PC-9 (cell line): ENCODE measurements at regions not wholly inside any gene's neighbourhood (a gene's known extent, or its start where the extent isn't known, plus 50 kb on each side); places are given as distances from the start of the nearest gene placed in this dataset.

Experiments used
- BruUV-seq: library from RNA; stranded (reverse); fragments of 400-500 nt; replicated peaks from 2 replicates; lab custom pipeline; 2021; lab: Mats Ljungman, UMichigan
- CTCF ChIA-PET: fragments of 300-600 bp; sonication (Branson Sonifier 250); formaldehyde crosslinking; loops from one replicate; lab custom pipeline; 2022; ENCODE audit warnings: antibody characterized with exemption; lab: Charles Lee
- POLR2A ChIA-PET: fragments of 300-600 bp; sonication (Branson Sonifier 250); formaldehyde crosslinking; loops from one replicate; lab custom pipeline; 2022; ENCODE audit warnings: antibody characterized with exemption; ENCODE audit not compliant: unreplicated experiment; lab: Charles Lee
- DNase-seq, 2 experiments: peaks; one replicate each; pipeline versions ENCODE4 v3.0.0 to v3.0.0-alpha.2; 2015 to 2022; ENCODE audit warnings: mixed read lengths in 1 of 2
- H2AFZ ChIP-seq: fragments of 200-600 bp; sonication (generic); 2 replicates; pipeline ENCODE4 v1.8.1; 2017; ENCODE audit warnings: antibody characterized with exemption
- H3F3A ChIP-seq: fragments of 200-600 bp; sonication (generic); 2 replicates; pipeline ENCODE4 v1.8.1; 2017; ENCODE audit warnings: antibody characterized with exemption, mild to moderate bottlenecking, low read depth; ENCODE audit not compliant: insufficient read depth
- H3K27ac ChIP-seq: fragments of 200-600 bp; sonication (generic); 2 replicates; pipeline ENCODE4 v1.6.1; 2016; ENCODE audit warnings: mixed run types
- H3K27me3 ChIP-seq: fragments of 200-600 bp; sonication (generic); 2 replicates; pipeline ENCODE4 v1.6.1; 2016; ENCODE audit warnings: low read depth, mixed run types; ENCODE audit not compliant: insufficient read depth
- H3K36me3 ChIP-seq: fragments of 200-600 bp; sonication (generic); 2 replicates; pipeline ENCODE4 v1.6.1; 2016; ENCODE audit warnings: low read depth, mixed run types
- H3K4me1 ChIP-seq: fragments of 200-600 bp; sonication (generic); replicated peaks from 2 replicates; pipeline ENCODE4 v1.6.1; 2016; ENCODE audit warnings: mixed run types; ENCODE audit not compliant: insufficient read depth
- H3K4me2 ChIP-seq: fragments of 200-600 bp; sonication (generic); 2 replicates; pipeline ENCODE4 v1.6.1; 2017; ENCODE audit warnings: mixed run types
- H3K4me3 ChIP-seq: fragments of 200-600 bp; sonication (generic); 2 replicates; pipeline ENCODE4 v1.6.1; 2016; ENCODE audit warnings: mixed run types
- H3K79me2 ChIP-seq: fragments of 200-600 bp; sonication (generic); 2 replicates; pipeline ENCODE4 v1.6.1; 2017; ENCODE audit warnings: low read depth, mixed run types
- H3K9me2 ChIP-seq: fragments of 200-600 bp; sonication (generic); 2 replicates; pipeline ENCODE4 v1.8.1; 2017; ENCODE audit warnings: mild to moderate bottlenecking; ENCODE audit not compliant: insufficient read depth
- H3K9me3 ChIP-seq: fragments of 200-600 bp; sonication (generic); 2 replicates; pipeline ENCODE4 v1.8.1; 2016; ENCODE audit warnings: low read depth; ENCODE audit not compliant: insufficient read depth
- H4K20me1 ChIP-seq: fragments of 200-600 bp; sonication (generic); 2 replicates; pipeline ENCODE4 v1.8.1; 2017; ENCODE audit not compliant: insufficient read depth
- EZH2 ChIP-seq: fragments of 200-600 bp; sonication (generic); IDR thresholded peaks from 2 replicates; pipeline ENCODE4 v1.8.0; 2017; ENCODE audit warnings: antibody characterized with exemption, low read depth
- intact Hi-C: fragments of 100-400 bp; cut with micrococcal nuclease; formaldehyde crosslinking; loops from one replicate; pipeline ENCODE4 v1.10.0; 2022; ENCODE audit not compliant: unreplicated experiment
- TF ChIP-seq, protein P1 (sequence below): fragments of 200-600 bp; sonication (generic); conservative IDR thresholded peaks from 2 replicates; pipeline ENCODE4 v1.6.1; 2017; ENCODE audit warnings: mixed run types, antibody characterized with exemption, mild to moderate bottlenecking, moderate library complexity

- Histone ChIP-seq H3K79me2 (no peaks in the 10 kb centered on the region), H2AFZ (no peak overlapping the region), H4K20me1 (no peaks in the 10 kb centered on the region), H3K9me3 (no peaks in the 10 kb centered on the region; the same call in 1 of the 2 replicates), H3K4me1 (no peaks in the 10 kb centered on the region), H3K27ac (no peak overlapping the region), H3K9me2 (no peaks in the 10 kb centered on the region; the same call in 1 of the 2 replicates), H3K4me3 (no peak overlapping the region), H3K27me3 (no peaks in the 10 kb centered on the region), H3F3A (no peaks in the 10 kb centered on the region), H3K36me3 (no peaks in the 10 kb centered on the region), H3K4me2 (no peak overlapping the region)
- BruUV-seq = no TSS peak
- intact Hi-C loops = no loop called here
- no peak for DNase-seq
- no peak for TF ChIP-seq EZH2
- TF ChIP-seq, protein P1, sequence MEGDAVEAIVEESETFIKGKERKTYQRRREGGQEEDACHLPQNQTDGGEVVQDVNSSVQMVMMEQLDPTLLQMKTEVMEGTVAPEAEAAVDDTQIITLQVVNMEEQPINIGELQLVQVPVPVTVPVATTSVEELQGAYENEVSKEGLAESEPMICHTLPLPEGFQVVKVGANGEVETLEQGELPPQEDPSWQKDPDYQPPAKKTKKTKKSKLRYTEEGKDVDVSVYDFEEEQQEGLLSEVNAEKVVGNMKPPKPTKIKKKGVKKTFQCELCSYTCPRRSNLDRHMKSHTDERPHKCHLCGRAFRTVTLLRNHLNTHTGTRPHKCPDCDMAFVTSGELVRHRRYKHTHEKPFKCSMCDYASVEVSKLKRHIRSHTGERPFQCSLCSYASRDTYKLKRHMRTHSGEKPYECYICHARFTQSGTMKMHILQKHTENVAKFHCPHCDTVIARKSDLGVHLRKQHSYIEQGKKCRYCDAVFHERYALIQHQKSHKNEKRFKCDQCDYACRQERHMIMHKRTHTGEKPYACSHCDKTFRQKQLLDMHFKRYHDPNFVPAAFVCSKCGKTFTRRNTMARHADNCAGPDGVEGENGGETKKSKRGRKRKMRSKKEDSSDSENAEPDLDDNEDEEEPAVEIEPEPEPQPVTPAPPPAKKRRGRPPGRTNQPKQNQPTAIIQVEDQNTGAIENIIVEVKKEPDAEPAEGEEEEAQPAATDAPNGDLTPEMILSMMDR = no peak
- CTCF ChIA-PET = interaction anchor here (1.0 kb wide), 1 partner anchor 26 kb away, joined by 3 read pairs; no protein-coding TSS in a partner anchor
- POLR2A ChIA-PET = interaction anchor here (0.7 kb wide), 1 partner anchor 9 kb away, joined by 6 read pairs; no protein-coding TSS in a partner anchor
Measured at GRCh38 chr6:147651249-147652063, 143.0 kb downstream of the SAMD5 start.

DNA sequence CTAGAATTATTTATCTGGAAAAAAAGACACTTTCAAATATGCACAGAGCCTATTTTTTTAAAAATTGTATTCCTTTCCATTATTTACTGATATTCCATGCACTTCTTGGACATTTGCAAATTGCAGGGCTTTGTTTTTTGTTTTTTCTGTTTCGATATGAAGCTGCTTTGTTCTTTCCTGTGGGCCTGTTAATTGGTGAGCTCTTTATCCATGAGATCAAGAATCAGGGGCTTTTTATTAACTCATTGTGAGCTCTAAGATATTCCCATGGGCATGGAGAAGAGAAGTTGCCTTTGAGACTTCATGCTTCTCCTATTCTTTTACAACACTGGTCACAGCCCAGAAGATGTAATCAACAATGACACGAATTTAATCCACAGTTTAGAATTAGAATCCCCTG, 145.1 kb downstream of the SAMD5 start:
- no peak overlapping the region for H3K4me3 ChIP-seq
- H3K36me3 ChIP-seq = no peaks in the 10 kb centered on the region
- POLR2A ChIA-PET = no interaction called here
- intact Hi-C loops = no loop called here
- H3K4me2 ChIP-seq = no peak overlapping the region
- no peaks in the 10 kb centered on the region; the same call in 1 of the 2 replicates for H3K9me3 ChIP-seq
- no peaks in the 10 kb centered on the region for H3K79me2 ChIP-seq
- no TSS peak for BruUV-seq
- no peaks in the 10 kb centered on the region for H3K4me1 ChIP-seq
- no peaks in the 10 kb centered on the region for H3K27me3 ChIP-seq
- no peak for DNase-seq
- H3K9me2 ChIP-seq = no peaks in the 10 kb centered on the region; the same call in 1 of the 2 replicates
- no peak overlapping the region for H3K27ac ChIP-seq
- no peaks in the 10 kb centered on the region for H3F3A ChIP-seq
- TF ChIP-seq, protein P1 = no peak
- TF ChIP-seq EZH2 = no peak
- H2AFZ ChIP-seq = no peak overlapping the region
- CTCF ChIA-PET = no interaction called here
- no peaks in the 10 kb centered on the region for H4K20me1 ChIP-seq

- Histone ChIP-seq H3K9me2 (no peaks in the 10 kb centered on the region; the same call in 1 of the 2 replicates), H3K27ac (no peak overlapping the region), H3K4me3 (no peak overlapping the region), H2AFZ (no peak overlapping the region), H3K4me2 (no peak overlapping the region), H3K4me1 (no peaks in the 10 kb centered on the region), H3K27me3 (no peaks in the 10 kb centered on the region), H3F3A (no peaks in the 10 kb centered on the region), H3K79me2 (no peaks in the 10 kb centered on the region), H3K9me3 (no peaks in the 10 kb centered on the region; the same call in 1 of the 2 replicates), H3K36me3 (no peaks in the 10 kb centered on the region), H4K20me1 (no peaks in the 10 kb centered on the region)
- DNase-seq = no peak
- no TSS peak for BruUV-seq
- CTCF ChIA-PET = no interaction called here
- POLR2A ChIA-PET = no interaction called here
- intact Hi-C loops = no loop called here
- TF ChIP-seq EZH2 = no peak
- TF ChIP-seq, protein P1 = no peak
Measured at GRCh38 chr6:147654103-147654845, 145.8 kb downstream of the SAMD5 start.
